NCI-H1105 (cell line): ENCODE measurements at regions not wholly inside any gene's neighbourhood (a gene's known extent, or its start where the extent isn't known, plus 50 kb on each side); places are given as distances from the start of the nearest gene placed in this dataset.

Experiments used
- DNase-seq: peaks from one replicate; lab custom pipeline; 2025; lab: John Stamatoyannopoulos, UW

- DNase-seq, result no peak
Measured at GRCh38 chr3:1693145-1693544, 405.5 kb upstream of the CNTN4 start.

DNA sequence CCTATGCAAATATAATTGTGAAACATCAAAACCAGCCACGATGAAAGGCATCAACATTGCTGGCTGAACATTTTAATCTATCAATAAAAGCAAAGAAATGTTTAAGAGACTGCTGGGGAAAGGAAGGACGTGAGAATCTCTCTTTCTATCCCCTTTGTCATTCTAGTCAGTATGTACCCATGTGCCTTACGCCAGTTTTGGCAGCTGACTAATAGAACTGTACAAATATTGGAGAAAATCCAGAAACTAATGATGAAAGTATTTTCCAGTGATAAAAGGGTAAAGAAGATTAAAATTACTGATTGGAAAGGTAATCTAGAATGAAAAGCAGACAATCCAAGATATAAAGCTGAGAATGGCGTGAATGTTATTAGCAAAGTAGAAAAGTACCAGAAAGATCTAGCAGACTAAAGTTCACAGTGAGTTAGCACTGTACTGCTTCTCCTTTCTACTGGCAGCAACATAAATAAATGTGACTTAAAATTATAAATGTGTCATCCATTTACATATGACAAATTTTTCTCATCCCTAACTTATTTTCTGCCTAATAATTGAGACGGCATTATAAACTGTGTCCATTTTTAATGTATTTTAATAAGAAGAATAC, 401.9 kb upstream of the CNTN4 start:
- DNase-seq, result no peak

GRCh38 chr3:1699361-1699920, 399.2 kb upstream of the CNTN4 start:
- no peak for DNase-seq

DNA sequence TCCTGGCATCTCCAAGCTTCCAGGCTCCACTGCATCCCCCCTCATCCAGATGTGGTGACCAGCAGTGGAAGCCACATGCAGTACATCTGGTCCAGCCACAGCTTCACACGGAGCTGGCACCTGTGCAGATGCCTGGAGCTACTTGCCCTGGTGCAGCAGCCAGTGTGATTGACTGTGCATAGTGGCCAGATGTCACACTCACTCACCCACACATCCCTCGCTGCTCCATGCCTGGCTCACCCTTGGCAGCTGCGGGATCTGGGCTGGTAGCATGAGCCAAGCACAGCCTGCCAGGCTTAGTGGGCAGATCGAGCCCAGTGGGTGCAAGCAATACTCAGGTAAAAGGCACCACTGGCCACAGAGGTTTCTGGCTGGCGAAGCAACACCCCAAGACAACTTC, 398.0 kb upstream of the CNTN4 start:
- no peak for DNase-seq

- no peak for DNase-seq
Measured at GRCh38 chr3:1703169-1703568, 395.5 kb upstream of the CNTN4 start.

GRCh38 chr3:1710663-1711062, 388.0 kb upstream of the CNTN4 start:
- no peak for DNase-seq

GRCh38 chr3:1717524-1717923, 381.1 kb upstream of the CNTN4 start:
- DNase-seq, result no peak

DNA sequence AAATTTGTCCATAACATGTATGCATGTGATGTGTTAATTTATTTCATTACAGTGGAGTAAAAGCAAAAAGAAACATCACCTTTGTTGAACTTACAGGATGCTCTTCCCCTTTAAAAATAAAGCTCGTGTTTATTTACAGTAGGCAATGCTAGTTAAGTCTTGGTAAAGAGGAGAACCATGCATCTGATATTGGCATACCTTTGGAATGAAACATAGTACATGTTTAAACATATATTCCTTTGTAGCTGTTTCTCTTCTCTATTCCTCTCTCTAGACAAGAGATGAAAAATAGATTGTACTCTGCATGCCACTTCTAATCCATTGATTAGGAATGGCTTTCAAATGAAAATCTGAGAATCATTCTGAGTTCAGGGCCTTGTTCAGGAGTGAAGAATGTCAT, 374.9 kb upstream of the CNTN4 start:
- DNase-seq, result no peak

GRCh38 chr3:1726741-1727140, 371.9 kb upstream of the CNTN4 start:
- DNase-seq, result no peak

- no peak for DNase-seq
Measured at GRCh38 chr3:1727242-1727641, 371.4 kb upstream of the CNTN4 start.

DNA sequence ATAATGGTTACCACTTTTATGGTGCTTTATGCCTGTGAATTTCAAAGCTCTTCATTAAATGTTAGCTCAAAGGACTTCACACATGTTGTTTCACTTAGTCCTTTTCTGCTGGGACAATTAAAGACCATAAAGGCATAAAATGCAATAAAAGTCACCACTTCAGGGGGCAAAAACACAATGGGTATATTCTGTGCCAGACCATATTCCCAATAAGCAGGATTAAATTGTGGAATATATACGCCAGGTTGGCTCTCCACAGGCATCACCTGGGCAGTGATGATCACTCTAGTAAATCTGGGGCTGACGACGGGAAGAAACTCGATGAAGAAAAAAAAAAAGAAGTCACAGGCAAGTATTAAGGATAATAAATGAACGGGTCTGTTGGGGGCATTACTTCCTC, 370.2 kb upstream of the CNTN4 start:
- DNase-seq, result no peak

- no peak for DNase-seq
Measured at GRCh38 chr3:1734494-1735122, 364.1 kb upstream of the CNTN4 start.

- no peak for DNase-seq
Measured at GRCh38 chr3:1752205-1752604, 346.5 kb upstream of the CNTN4 start.

DNA sequence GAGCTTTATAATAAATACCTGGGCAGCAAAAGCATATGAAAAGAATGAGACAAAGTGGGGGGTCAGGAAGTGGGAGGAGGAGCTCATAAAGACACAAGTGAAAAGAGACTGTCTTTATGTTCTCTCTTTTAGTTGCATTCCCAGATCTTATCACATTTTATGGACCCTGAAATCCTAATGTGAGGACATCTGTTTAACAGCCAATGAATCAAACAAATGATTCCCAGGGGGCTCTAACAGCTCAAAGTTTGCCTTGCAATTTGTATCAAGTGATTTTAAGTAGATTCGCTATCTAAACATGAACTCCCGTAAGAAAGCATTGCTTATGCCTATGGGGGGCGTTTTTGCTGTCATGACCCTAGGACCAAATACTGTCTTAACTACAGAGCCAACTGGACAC, 332.3 kb upstream of the CNTN4 start:
- DNase-seq, result no peak

- DNase-seq, result no peak
Measured at GRCh38 chr3:1773679-1774078, 325.0 kb upstream of the CNTN4 start.

- no peak for DNase-seq
Measured at GRCh38 chr3:1774597-1774996, 324.1 kb upstream of the CNTN4 start.

DNA sequence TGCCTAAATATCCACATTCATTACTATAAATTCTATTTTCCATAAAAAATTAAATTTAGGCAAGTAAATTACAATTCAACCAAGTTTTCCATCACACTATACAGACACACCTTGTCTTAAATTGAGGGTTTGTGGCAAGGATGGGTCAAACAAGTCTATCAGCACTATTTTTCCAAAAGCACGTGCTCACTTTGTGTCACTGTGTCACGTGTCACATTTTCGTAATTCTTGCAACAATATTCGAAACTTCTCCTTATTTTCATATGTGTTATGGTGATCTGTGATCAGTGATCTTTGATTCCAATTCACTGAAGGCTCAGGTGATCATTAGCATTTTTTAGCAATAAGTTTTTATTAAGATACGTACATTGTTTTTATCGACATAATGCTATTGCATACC, 323.3 kb upstream of the CNTN4 start:
- no peak for DNase-seq

- no peak for DNase-seq
Measured at GRCh38 chr3:1783995-1784394, 314.7 kb upstream of the CNTN4 start.

- peak; percentile 7 for DNase-seq
Measured at GRCh38 chr3:1787094-1787493, 311.6 kb upstream of the CNTN4 start.

- DNase-seq, result no peak
Measured at GRCh38 chr3:1792466-1792865, 306.2 kb upstream of the CNTN4 start.

DNA sequence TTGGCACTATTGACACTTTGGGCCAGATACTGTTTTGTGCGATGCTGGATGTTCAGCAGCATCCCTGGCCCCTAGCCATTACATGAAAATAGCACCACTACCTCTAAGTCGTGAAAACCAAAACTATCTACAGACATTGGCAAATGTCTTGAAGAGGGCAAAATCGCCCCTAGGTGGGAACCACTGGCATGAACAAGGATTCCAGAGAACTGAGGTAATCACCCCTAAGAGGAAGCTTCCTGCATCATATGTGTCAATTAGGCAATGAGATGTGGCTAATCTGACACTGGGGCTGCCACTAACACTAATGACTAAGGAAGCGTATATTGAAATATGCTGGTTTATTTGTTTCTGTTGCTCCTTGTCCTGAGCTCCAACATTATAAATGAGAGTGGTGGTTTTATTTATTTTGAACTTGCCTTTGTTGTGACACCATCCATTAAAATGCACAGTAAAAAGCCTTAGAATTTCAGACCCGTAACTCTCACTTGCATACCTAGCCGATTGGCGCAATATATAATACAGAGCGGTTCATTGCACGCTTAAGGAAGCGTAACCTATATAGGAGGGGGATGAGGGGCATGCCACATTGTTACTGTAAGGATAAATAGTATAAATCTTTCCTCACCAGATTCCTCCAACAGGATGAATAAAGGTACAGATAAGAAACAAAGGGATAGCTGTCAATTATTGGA, 299.8 kb upstream of the CNTN4 start:
- no peak for DNase-seq

- DNase-seq, result no peak
Measured at GRCh38 chr3:1805331-1805730, 293.3 kb upstream of the CNTN4 start.

- DNase-seq, result no peak
Measured at GRCh38 chr3:1808590-1808989, 290.1 kb upstream of the CNTN4 start.
